ENCODE measurements at regions not wholly inside any gene's neighbourhood (a gene's known extent, or its start where the extent isn't known, plus 50 kb on each side); places are given as distances from the start of the nearest gene placed in this dataset.
"Not testable (repeated sequence)": the region's sequence is repeated elsewhere in the genome, so short reads cannot be mapped to it uniquely, and the experiment has no call there.

DNA sequence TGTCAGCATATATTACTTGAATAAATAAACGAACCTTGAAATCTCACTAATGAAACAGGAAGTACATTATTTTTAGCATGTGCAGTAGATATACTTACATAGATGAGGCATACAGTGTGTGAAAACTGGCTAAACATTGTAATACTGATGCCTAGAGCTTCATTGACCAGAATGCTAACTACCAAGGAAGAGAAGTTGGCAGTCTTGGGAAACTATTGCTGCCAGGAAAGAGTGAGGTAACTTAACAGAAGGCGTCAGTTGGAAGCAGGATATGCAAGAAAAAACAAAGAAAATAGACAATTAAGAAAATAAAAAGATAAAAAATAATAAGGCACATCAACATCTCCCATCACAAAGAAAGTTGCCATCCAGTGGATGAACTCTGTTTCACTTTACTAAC, 963.0 kb downstream of the TDRD15 start:
- no peak overlapping the region for H3K4me2 ChIP-seq (ENCODE audit: low read length)
- TF ChIP-seq, protein P1, sequence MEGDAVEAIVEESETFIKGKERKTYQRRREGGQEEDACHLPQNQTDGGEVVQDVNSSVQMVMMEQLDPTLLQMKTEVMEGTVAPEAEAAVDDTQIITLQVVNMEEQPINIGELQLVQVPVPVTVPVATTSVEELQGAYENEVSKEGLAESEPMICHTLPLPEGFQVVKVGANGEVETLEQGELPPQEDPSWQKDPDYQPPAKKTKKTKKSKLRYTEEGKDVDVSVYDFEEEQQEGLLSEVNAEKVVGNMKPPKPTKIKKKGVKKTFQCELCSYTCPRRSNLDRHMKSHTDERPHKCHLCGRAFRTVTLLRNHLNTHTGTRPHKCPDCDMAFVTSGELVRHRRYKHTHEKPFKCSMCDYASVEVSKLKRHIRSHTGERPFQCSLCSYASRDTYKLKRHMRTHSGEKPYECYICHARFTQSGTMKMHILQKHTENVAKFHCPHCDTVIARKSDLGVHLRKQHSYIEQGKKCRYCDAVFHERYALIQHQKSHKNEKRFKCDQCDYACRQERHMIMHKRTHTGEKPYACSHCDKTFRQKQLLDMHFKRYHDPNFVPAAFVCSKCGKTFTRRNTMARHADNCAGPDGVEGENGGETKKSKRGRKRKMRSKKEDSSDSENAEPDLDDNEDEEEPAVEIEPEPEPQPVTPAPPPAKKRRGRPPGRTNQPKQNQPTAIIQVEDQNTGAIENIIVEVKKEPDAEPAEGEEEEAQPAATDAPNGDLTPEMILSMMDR (IDR thresholded peaks at IDR 0.05): no peak
- no peak overlapping the region for H3K27ac ChIP-seq
- no peaks in the 10 kb centered on the region for H3K79me2 ChIP-seq
- no peaks in the 10 kb centered on the region for H3K36me3 ChIP-seq (ENCODE audit: control insufficient read depth, insufficient read depth, low read length)
- H3K27me3 ChIP-seq (ENCODE audit: control insufficient read depth, insufficient read depth, low read length): no peaks in the 10 kb centered on the region
- no peak overlapping the region for H3K4me3 ChIP-seq (ENCODE audit: low read depth, low read length)
- H2AFZ ChIP-seq: no peak overlapping the region
- H3K9me3 ChIP-seq (ENCODE audit: control insufficient read depth, low read length): no peaks in the 10 kb centered on the region
- H3K9ac ChIP-seq: no peak overlapping the region
- no peaks in the 10 kb centered on the region for H3K4me1 ChIP-seq

DNA sequence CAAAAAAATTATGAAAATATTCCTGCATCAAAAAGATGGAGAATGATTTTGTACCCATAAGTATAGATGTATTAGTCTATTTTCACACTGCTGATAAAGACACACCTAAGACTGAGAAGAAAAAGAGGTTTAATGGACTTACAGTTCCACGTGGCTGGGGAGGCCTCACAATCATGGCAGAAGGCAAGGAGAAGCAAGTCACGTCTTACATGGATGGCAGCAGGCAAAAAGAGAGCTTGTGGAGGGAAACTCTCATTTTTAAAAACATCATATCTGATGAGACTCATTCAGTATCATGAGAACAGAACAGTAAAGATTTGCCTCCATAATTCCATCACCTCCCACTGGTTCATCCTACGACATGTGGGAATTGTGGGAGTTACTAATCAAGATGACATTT, 979.8 kb downstream of the TDRD15 start:
- not testable (repeated sequence) for H3K9me3 ChIP-seq (ENCODE audit: control insufficient read depth, low read length); H3K4me2 ChIP-seq (ENCODE audit: low read length); H3K4me1 ChIP-seq; H2AFZ ChIP-seq; H3K9ac ChIP-seq; H3K27ac ChIP-seq; H3K27me3 ChIP-seq (ENCODE audit: control insufficient read depth, insufficient read depth, low read length); H3K79me2 ChIP-seq; H3K36me3 ChIP-seq (ENCODE audit: control insufficient read depth, insufficient read depth, low read length); H3K4me3 ChIP-seq (ENCODE audit: low read depth, low read length)

DNA sequence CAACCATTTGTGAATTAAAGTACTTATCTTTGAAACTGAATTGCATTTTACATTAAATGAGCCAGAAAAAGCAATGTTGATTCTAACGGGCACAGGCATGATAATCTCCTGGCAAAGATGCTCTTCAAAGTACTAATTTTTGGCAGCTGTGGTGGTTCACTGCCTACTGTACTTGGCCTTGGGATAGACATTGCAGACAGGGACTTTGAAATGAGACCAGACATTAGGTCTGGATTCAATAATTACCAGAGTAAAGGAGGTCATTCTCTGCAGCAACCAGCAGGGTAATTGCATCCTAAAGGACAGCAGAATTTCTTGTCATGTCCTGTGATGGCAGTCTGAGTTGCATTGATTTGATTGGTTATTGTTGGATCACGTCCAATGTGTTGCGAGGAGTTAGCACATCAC, 986.5 kb downstream of the TDRD15 start:
- H3K27me3 ChIP-seq (ENCODE audit: control insufficient read depth, insufficient read depth, low read length): no peaks in the 10 kb centered on the region
- H3K9ac ChIP-seq: no peak overlapping the region
- H3K27ac ChIP-seq: no peak overlapping the region
- TF ChIP-seq, protein P1 (IDR thresholded peaks at IDR 0.05): no peak
- no peaks in the 10 kb centered on the region for H3K36me3 ChIP-seq (ENCODE audit: control insufficient read depth, insufficient read depth, low read length)
- H3K4me1 ChIP-seq: no peaks in the 10 kb centered on the region
- no peaks in the 10 kb centered on the region for H3K9me3 ChIP-seq (ENCODE audit: control insufficient read depth, low read length)
- no peak overlapping the region for H3K4me3 ChIP-seq (ENCODE audit: low read depth, low read length)
- H2AFZ ChIP-seq: no peak overlapping the region
- no peak overlapping the region for H3K4me2 ChIP-seq (ENCODE audit: low read length)
- no peaks in the 10 kb centered on the region for H3K79me2 ChIP-seq

DNA sequence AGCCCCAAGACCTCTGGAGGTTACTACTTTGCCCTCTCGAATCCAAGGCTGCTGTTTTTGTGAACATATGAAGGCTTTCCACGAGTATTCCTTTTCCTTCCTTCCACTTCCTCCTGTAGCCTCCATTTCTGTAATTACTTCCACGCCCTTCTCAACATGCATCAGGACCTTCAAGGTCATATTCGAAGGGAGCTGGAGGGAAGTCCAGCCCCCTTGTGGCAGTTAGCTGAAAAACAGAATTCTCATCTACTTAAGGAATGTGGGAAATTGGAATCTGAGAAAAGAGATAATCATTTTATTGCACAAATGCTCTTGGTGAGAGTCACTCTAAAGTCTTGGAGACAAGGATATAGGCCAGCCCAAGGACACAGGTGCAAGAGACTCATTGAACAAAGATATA, 1000.2 kb downstream of the TDRD15 start:
- no peaks in the 10 kb centered on the region for H3K27me3 ChIP-seq (ENCODE audit: control insufficient read depth, insufficient read depth, low read length)
- H3K79me2 ChIP-seq: no peaks in the 10 kb centered on the region
- H3K9me3 ChIP-seq (ENCODE audit: control insufficient read depth, low read length): no peaks in the 10 kb centered on the region
- TF ChIP-seq, protein P1 (IDR thresholded peaks at IDR 0.05): no peak
- H3K9ac ChIP-seq: no peak overlapping the region
- H2AFZ ChIP-seq: no peak overlapping the region
- H3K4me1 ChIP-seq: no peaks in the 10 kb centered on the region
- H3K4me3 ChIP-seq (ENCODE audit: low read depth, low read length): no peak overlapping the region
- H3K36me3 ChIP-seq (ENCODE audit: control insufficient read depth, insufficient read depth, low read length): no peaks in the 10 kb centered on the region
- H3K4me2 ChIP-seq (ENCODE audit: low read length): no peak overlapping the region
- no peak overlapping the region for H3K27ac ChIP-seq

DNA sequence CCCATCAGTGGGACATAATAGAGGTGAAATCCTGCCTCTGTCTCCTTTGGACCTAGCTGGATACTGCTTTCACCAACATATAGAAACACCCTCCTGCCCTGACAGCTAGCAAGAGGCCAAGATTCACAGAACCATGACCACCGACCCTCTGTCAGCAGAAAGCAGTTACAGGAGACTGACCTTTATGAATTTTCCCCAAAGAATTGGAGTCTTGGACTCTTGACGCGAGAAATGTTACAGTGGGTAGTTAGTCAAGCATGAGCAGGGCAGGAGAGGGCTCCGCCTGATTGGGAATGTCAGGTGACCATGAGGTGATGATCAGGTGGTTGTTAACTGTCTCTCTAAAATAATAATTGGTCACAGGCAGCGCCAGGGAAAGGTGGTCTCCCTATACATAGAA, 1002.3 kb downstream of the TDRD15 start:
- Histone ChIP-seq H3K4me1 (no peaks in the 10 kb centered on the region), H3K27me3 (ENCODE audit: control insufficient read depth, insufficient read depth, low read length) (no peaks in the 10 kb centered on the region), H3K79me2 (no peaks in the 10 kb centered on the region), H3K27ac (no peak overlapping the region), H2AFZ (no peak overlapping the region), H3K36me3 (ENCODE audit: control insufficient read depth, insufficient read depth, low read length) (no peaks in the 10 kb centered on the region), H3K9me3 (ENCODE audit: control insufficient read depth, low read length) (no peaks in the 10 kb centered on the region), H3K9ac (no peak overlapping the region), H3K4me2 (ENCODE audit: low read length) (no peak overlapping the region), H3K4me3 (ENCODE audit: low read depth, low read length) (no peak overlapping the region)
- TF ChIP-seq, protein P1 (IDR thresholded peaks at IDR 0.05): no peak

All from parathyroid adenoma (tissue), 2 donors.